ENCODE measurements at regions not wholly inside any gene's neighbourhood (a gene's known extent, or its start where the extent isn't known, plus 50 kb on each side); places are given as distances from the start of the nearest gene placed in this dataset.

- Mint-ChIP-seq H3K27ac (no peak overlapping the region), H3K4me1 (no peaks in the 10 kb centered on the region), H3K9me3 (no peaks in the 10 kb centered on the region), H3K36me3 (ENCODE audit: low read depth) (no peaks in the 10 kb centered on the region), H3K4me3 (no peak overlapping the region), H3K27me3 (no peaks in the 10 kb centered on the region)
- no peak for DNase-seq
- CTCF ChIA-PET, result no interaction called here
- POLR2A ChIA-PET, result no interaction called here
Observed at GRCh38 chr3:86739244-86739643, 251.7 kb downstream of the VGLL3 start.

- no peak overlapping the region for H3K27ac Mint-ChIP-seq
- H3K9me3 Mint-ChIP-seq, result no peaks in the 10 kb centered on the region
- no peak for DNase-seq
- H3K36me3 Mint-ChIP-seq (ENCODE audit: low read depth), result no peaks in the 10 kb centered on the region
- POLR2A ChIA-PET, result no interaction called here
- H3K27me3 Mint-ChIP-seq, result no peaks in the 10 kb centered on the region
- CTCF ChIA-PET, result no interaction called here
- H3K4me1 Mint-ChIP-seq, result no peaks in the 10 kb centered on the region
- H3K4me3 Mint-ChIP-seq, result no peak overlapping the region
Observed at GRCh38 chr3:86738684-86739083, 252.3 kb downstream of the VGLL3 start.

- H3K4me1 Mint-ChIP-seq, result no peaks in the 10 kb centered on the region
- CTCF ChIA-PET, result no interaction called here
- POLR2A ChIA-PET, result no interaction called here
- no peak overlapping the region for H3K4me3 Mint-ChIP-seq
- no peaks in the 10 kb centered on the region for H3K27me3 Mint-ChIP-seq
- no peak for DNase-seq
- no peak overlapping the region for H3K27ac Mint-ChIP-seq
- no peaks in the 10 kb centered on the region for H3K36me3 Mint-ChIP-seq (ENCODE audit: low read depth)
- peaks cover 5% of the 10 kb centered on the region for H3K9me3 Mint-ChIP-seq
Observed at GRCh38 chr3:86737517-86737916, 253.4 kb downstream of the VGLL3 start.

- peaks cover 10% of the 10 kb centered on the region for H3K9me3 Mint-ChIP-seq
- H3K4me1 Mint-ChIP-seq, result no peaks in the 10 kb centered on the region
- H3K36me3 Mint-ChIP-seq (ENCODE audit: low read depth), result no peaks in the 10 kb centered on the region
- no peaks in the 10 kb centered on the region for H3K27me3 Mint-ChIP-seq
- ChIA-PET POLR2A (no interaction called here), CTCF (interaction anchor here (1.3 kb wide), 1 partner anchor 15 kb away, joined by 3 read pairs; no protein-coding TSS in a partner anchor)
- DNase-seq, result no peak
- H3K4me3 Mint-ChIP-seq, result no peak overlapping the region
- no peak overlapping the region for H3K27ac Mint-ChIP-seq
Observed at GRCh38 chr3:86733257-86733656, 257.7 kb downstream of the VGLL3 start.

- no peaks in the 10 kb centered on the region for H3K27me3 Mint-ChIP-seq
- peaks cover 10% of the 10 kb centered on the region for H3K9me3 Mint-ChIP-seq
- no peaks in the 10 kb centered on the region for H3K36me3 Mint-ChIP-seq (ENCODE audit: low read depth)
- H3K4me3 Mint-ChIP-seq, result no peak overlapping the region
- no peaks in the 10 kb centered on the region for H3K4me1 Mint-ChIP-seq
- POLR2A ChIA-PET, result no interaction called here
- DNase-seq, result no peak
- no peak overlapping the region for H3K27ac Mint-ChIP-seq
- CTCF ChIA-PET, result no interaction called here
Observed at GRCh38 chr3:86731501-86731901, 259.4 kb downstream of the VGLL3 start.

- Mint-ChIP-seq H3K9me3 (peaks cover 2% of the 10 kb centered on the region), H3K4me3 (no peak overlapping the region), H3K27ac (no peak overlapping the region), H3K4me1 (no peaks in the 10 kb centered on the region), H3K36me3 (ENCODE audit: low read depth) (no peaks in the 10 kb centered on the region), H3K27me3 (no peaks in the 10 kb centered on the region)
- CTCF ChIA-PET, result no interaction called here
- no peak for DNase-seq
- POLR2A ChIA-PET, result no interaction called here
Observed at GRCh38 chr3:86723433-86723832, 267.5 kb downstream of the VGLL3 start.

GRCh38 chr3:86711634-86712033 lies 279.3 kb downstream of the VGLL3 start:
- POLR2A ChIA-PET, result no interaction called here
- H3K9me3 Mint-ChIP-seq, result no peaks in the 10 kb centered on the region
- H3K27ac Mint-ChIP-seq, result no peak overlapping the region
- no peaks in the 10 kb centered on the region for H3K36me3 Mint-ChIP-seq (ENCODE audit: low read depth)
- no peak for DNase-seq
- CTCF ChIA-PET, result no interaction called here
- no peaks in the 10 kb centered on the region for H3K4me1 Mint-ChIP-seq
- no peak overlapping the region for H3K4me3 Mint-ChIP-seq
- H3K27me3 Mint-ChIP-seq, result no peaks in the 10 kb centered on the region

GRCh38 chr3:86708893-86709292 lies 282.1 kb downstream of the VGLL3 start:
- no peaks in the 10 kb centered on the region for H3K36me3 Mint-ChIP-seq (ENCODE audit: low read depth)
- no peak overlapping the region for H3K4me3 Mint-ChIP-seq
- H3K27me3 Mint-ChIP-seq, result no peaks in the 10 kb centered on the region
- ChIA-PET CTCF (no interaction called here), POLR2A (no interaction called here)
- H3K27ac Mint-ChIP-seq, result no peak overlapping the region
- DNase-seq, result no peak
- no peaks in the 10 kb centered on the region for H3K4me1 Mint-ChIP-seq
- no peaks in the 10 kb centered on the region for H3K9me3 Mint-ChIP-seq

- H3K4me3 Mint-ChIP-seq, result no peak overlapping the region
- no peaks in the 10 kb centered on the region for H3K9me3 Mint-ChIP-seq
- POLR2A ChIA-PET, result no interaction called here
- no peak for DNase-seq
- H3K36me3 Mint-ChIP-seq (ENCODE audit: low read depth), result no peaks in the 10 kb centered on the region
- no peak overlapping the region for H3K27ac Mint-ChIP-seq
- CTCF ChIA-PET, result no interaction called here
- no peaks in the 10 kb centered on the region for H3K27me3 Mint-ChIP-seq
- no peaks in the 10 kb centered on the region for H3K4me1 Mint-ChIP-seq
Observed at GRCh38 chr3:86702381-86702958, 288.5 kb downstream of the VGLL3 start.

- DNase-seq, result no peak
- CTCF ChIA-PET, result no interaction called here
- Mint-ChIP-seq H3K36me3 (ENCODE audit: low read depth) (no peaks in the 10 kb centered on the region), H3K9me3 (no peaks in the 10 kb centered on the region), H3K4me3 (no peak overlapping the region), H3K27ac (no peak overlapping the region), H3K4me1 (no peaks in the 10 kb centered on the region), H3K27me3 (no peaks in the 10 kb centered on the region)
- POLR2A ChIA-PET, result no interaction called here
Observed at GRCh38 chr3:86695752-86696151, 295.2 kb downstream of the VGLL3 start.

- POLR2A ChIA-PET, result no interaction called here
Observed at GRCh38 chr3:86673991-86674390, 317.0 kb downstream of the VGLL3 start.

GRCh38 chr3:86661817-86662216 lies 329.1 kb downstream of the VGLL3 start:
- no peak overlapping the region for H3K27ac Mint-ChIP-seq
- DNase-seq, result no peak
- H3K9me3 Mint-ChIP-seq, result no peaks in the 10 kb centered on the region
- H3K36me3 Mint-ChIP-seq (ENCODE audit: low read depth), result no peaks in the 10 kb centered on the region
- H3K27me3 Mint-ChIP-seq, result no peaks in the 10 kb centered on the region
- H3K4me1 Mint-ChIP-seq, result no peaks in the 10 kb centered on the region
- ChIA-PET CTCF (interaction anchor here (0.6 kb wide), 1 partner anchor 624 kb away, joined by 3 read pairs; no protein-coding TSS in a partner anchor), POLR2A (no interaction called here)
- no peak overlapping the region for H3K4me3 Mint-ChIP-seq

More at GRCh38 chr3:86673991-86674390, 317.0 kb downstream of the VGLL3 start:
- no peak overlapping the region for H3K27ac Mint-ChIP-seq
- H3K9me3 Mint-ChIP-seq, result peaks cover 4% of the 10 kb centered on the region
- H3K27me3 Mint-ChIP-seq, result no peaks in the 10 kb centered on the region
- DNase-seq, result no peak
- H3K4me1 Mint-ChIP-seq, result no peaks in the 10 kb centered on the region
- CTCF ChIA-PET, result no interaction called here
- H3K4me3 Mint-ChIP-seq, result no peak overlapping the region
- H3K36me3 Mint-ChIP-seq (ENCODE audit: low read depth), result no peaks in the 10 kb centered on the region

GRCh38 chr3:86658876-86659275 lies 332.1 kb downstream of the VGLL3 start:
- ChIA-PET POLR2A (no interaction called here), CTCF (no interaction called here)
- DNase-seq, result no peak
- Mint-ChIP-seq H3K4me3 (no peak overlapping the region), H3K27ac (no peak overlapping the region), H3K9me3 (peaks cover 2% of the 10 kb centered on the region), H3K4me1 (no peaks in the 10 kb centered on the region), H3K27me3 (no peaks in the 10 kb centered on the region), H3K36me3 (ENCODE audit: low read depth) (no peaks in the 10 kb centered on the region)

- no peaks in the 10 kb centered on the region for H3K4me1 Mint-ChIP-seq
Observed at GRCh38 chr3:86654806-86655460, 336.0 kb downstream of the VGLL3 start.

More at GRCh38 chr3:86654806-86655460, 336.0 kb downstream of the VGLL3 start:
- Mint-ChIP-seq H3K36me3 (ENCODE audit: low read depth) (no peaks in the 10 kb centered on the region), H3K27ac (no peak overlapping the region), H3K9me3 (peaks cover 2% of the 10 kb centered on the region), H3K27me3 (no peaks in the 10 kb centered on the region), H3K4me3 (no peak overlapping the region)
- ChIA-PET CTCF (no interaction called here), POLR2A (no interaction called here)
- no peak for DNase-seq

Measured in activated CD4-positive, alpha-beta T cell treated with anti-CD3 and anti-CD28 coated beads, Interleukin-2, amount 10 ng/mL, durations not matched to agents 7 days and 5 days (primary cell).